GM23248 (cell line): ENCODE measurements at regions not wholly inside any gene's neighbourhood (a gene's known extent, or its start where the extent isn't known, plus 50 kb on each side); places are given as distances from the start of the nearest gene placed in this dataset.

Experiments
- EZH2 ChIP-seq: fragments of 200-600 bp; sonication (generic); IDR thresholded peaks from 2 replicates; pipeline ENCODE4 v1.6.1; 2018; ENCODE audit warnings: antibody characterized with exemption, mild to moderate bottlenecking; ENCODE audit not compliant: insufficient read depth, poor library complexity, severe bottlenecking
- EZH2phosphoT487 ChIP-seq: fragments of 200-600 bp; sonication (generic); IDR thresholded peaks from 2 replicates; pipeline ENCODE4 v1.6.1; 2018; ENCODE audit warnings: antibody characterized with exemption, moderate library complexity, mild to moderate bottlenecking, low read depth; ENCODE audit not compliant: insufficient read depth

GRCh38 chr13:23949200-23949599, 51.9 kb upstream of the C1QTNF9B start:
- TF ChIP-seq EZH2phosphoT487 (no peak), EZH2 (no peak)
